ENCODE measurements at regions not wholly inside any gene's neighbourhood (a gene's known extent, or its start where the extent isn't known, plus 50 kb on each side); places are given as distances from the start of the nearest gene placed in this dataset.

DNA sequence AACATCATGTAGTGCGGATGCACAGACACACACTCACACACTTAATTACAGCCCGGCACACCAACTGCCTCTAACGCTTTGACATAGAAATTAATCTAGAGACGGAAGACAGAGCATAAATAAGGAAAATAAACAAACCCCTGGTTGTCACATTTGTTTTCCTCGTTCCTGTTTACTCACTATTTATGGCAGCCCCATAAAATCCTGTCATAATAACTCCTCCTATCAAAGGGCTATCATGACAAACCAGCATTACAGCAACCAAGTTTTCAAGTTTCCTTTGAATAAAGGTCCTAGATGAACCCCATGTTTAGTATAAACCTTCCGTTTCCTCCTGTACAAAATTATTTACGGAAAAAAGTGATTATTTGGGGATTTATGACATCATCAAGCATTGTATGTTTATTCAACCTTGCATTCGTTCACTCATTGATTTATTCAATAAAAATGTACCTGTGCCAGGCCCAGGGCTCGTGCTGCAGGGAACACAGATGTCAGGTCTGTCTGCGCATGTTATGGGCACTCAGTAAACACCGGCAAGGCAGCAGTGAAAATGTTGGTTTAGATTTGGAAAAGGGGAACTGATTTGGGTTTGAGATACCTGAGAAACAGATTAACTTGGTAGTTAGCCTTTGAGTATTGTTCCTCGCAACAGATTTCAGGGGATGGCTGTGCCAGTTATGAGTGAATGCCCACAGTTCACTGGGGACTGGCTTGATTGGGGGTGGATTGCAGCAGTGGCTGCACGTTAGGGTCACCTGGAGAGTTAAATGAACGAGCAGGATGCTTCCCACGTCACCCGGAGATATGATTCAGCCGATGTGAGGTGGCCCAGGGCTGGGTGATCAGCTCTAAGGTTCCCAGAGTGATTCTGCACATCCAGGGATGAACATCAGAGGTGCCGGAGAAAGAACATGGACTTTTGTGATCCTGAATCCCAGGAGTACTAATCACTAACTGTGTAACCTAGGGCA lies 295.3 kb upstream of the FOXQ1 start:
- no peaks in the 10 kb centered on the region for H3K79me2 ChIP-seq
- no peaks in the 10 kb centered on the region for H3K9me2 ChIP-seq (replicated peaks; ENCODE audit: insufficient read depth)
- H3K9me3 ChIP-seq (ENCODE audit: low read depth), result no peaks in the 10 kb centered on the region
- no peak overlapping the region for H3K4me2 ChIP-seq
- peak overlapping the region; percentile 62 for H3K27ac ChIP-seq
- TF ChIP-seq EZH2phosphoT487 (IDR thresholded peaks at IDR 0.05; ENCODE audit: low read depth, severe bottlenecking, unreplicated experiment), result no peak
- no peak for TF ChIP-seq EZH2 (IDR thresholded peaks at IDR 0.05; ENCODE audit: borderline replicate concordance)
- TF ChIP-seq, protein P1, sequence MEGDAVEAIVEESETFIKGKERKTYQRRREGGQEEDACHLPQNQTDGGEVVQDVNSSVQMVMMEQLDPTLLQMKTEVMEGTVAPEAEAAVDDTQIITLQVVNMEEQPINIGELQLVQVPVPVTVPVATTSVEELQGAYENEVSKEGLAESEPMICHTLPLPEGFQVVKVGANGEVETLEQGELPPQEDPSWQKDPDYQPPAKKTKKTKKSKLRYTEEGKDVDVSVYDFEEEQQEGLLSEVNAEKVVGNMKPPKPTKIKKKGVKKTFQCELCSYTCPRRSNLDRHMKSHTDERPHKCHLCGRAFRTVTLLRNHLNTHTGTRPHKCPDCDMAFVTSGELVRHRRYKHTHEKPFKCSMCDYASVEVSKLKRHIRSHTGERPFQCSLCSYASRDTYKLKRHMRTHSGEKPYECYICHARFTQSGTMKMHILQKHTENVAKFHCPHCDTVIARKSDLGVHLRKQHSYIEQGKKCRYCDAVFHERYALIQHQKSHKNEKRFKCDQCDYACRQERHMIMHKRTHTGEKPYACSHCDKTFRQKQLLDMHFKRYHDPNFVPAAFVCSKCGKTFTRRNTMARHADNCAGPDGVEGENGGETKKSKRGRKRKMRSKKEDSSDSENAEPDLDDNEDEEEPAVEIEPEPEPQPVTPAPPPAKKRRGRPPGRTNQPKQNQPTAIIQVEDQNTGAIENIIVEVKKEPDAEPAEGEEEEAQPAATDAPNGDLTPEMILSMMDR (IDR thresholded peaks at IDR 0.05; ENCODE audit: poor library complexity), result no peak
- no peaks in the 10 kb centered on the region for H3K36me3 ChIP-seq (replicated peaks; ENCODE audit: insufficient read depth, low read depth)
- H3K4me3 ChIP-seq, result no peak overlapping the region
- no peaks in the 10 kb centered on the region for H3K27me3 ChIP-seq
- DNase-seq (ENCODE audit: low spot score), result no peak
- H3K4me1 ChIP-seq (ENCODE audit: insufficient read depth), result peaks cover 9% of the 10 kb centered on the region
- 74% methylated on average over 18 of the region's 18 CpGs for WGBS (ENCODE audit: low lambda C conversion rate, missing lambda C conversion rate)
- H4K20me1 ChIP-seq (ENCODE audit: insufficient read depth, poor library complexity, severe bottlenecking), result no peaks in the 10 kb centered on the region
- no peak overlapping the region for H2AFZ ChIP-seq

GRCh38 chr6:1015825-1016224 lies 296.1 kb upstream of the FOXQ1 start:
- no peak overlapping the region for H3K4me3 ChIP-seq
- no peaks in the 10 kb centered on the region for H3K9me3 ChIP-seq (ENCODE audit: low read depth)
- no peak overlapping the region for H3K27ac ChIP-seq
- H3K9me2 ChIP-seq (replicated peaks; ENCODE audit: insufficient read depth), result no peaks in the 10 kb centered on the region
- H3K36me3 ChIP-seq (replicated peaks; ENCODE audit: insufficient read depth, low read depth), result no peaks in the 10 kb centered on the region
- no peaks in the 10 kb centered on the region for H4K20me1 ChIP-seq (ENCODE audit: insufficient read depth, poor library complexity, severe bottlenecking)
- no peak overlapping the region for H3K4me2 ChIP-seq
- no peak overlapping the region for H2AFZ ChIP-seq
- TF ChIP-seq EZH2 (IDR thresholded peaks at IDR 0.05; ENCODE audit: borderline replicate concordance), result no peak
- TF ChIP-seq EZH2phosphoT487 (IDR thresholded peaks at IDR 0.05; ENCODE audit: low read depth, severe bottlenecking, unreplicated experiment), result no peak
- TF ChIP-seq, protein P1 (IDR thresholded peaks at IDR 0.05; ENCODE audit: poor library complexity), result peak; percentile 42
- peak; percentile 35 for DNase-seq (ENCODE audit: low spot score)
- H3K27me3 ChIP-seq, result no peaks in the 10 kb centered on the region
- no peaks in the 10 kb centered on the region for H3K79me2 ChIP-seq
- H3K4me1 ChIP-seq (ENCODE audit: insufficient read depth), result peaks cover 9% of the 10 kb centered on the region

- no peaks in the 10 kb centered on the region for H3K9me3 ChIP-seq (ENCODE audit: low read depth)
- no peaks in the 10 kb centered on the region for H4K20me1 ChIP-seq (ENCODE audit: insufficient read depth, poor library complexity, severe bottlenecking)
- H3K79me2 ChIP-seq, result no peaks in the 10 kb centered on the region
- no peak for TF ChIP-seq EZH2phosphoT487 (IDR thresholded peaks at IDR 0.05; ENCODE audit: low read depth, severe bottlenecking, unreplicated experiment)
- no peak for TF ChIP-seq EZH2 (IDR thresholded peaks at IDR 0.05; ENCODE audit: borderline replicate concordance)
- TF ChIP-seq, protein P1 (IDR thresholded peaks at IDR 0.05; ENCODE audit: poor library complexity), result no peak
- H3K27ac ChIP-seq, result no peak overlapping the region
- no peak overlapping the region for H3K4me2 ChIP-seq
- no peak for DNase-seq (ENCODE audit: low spot score)
- H2AFZ ChIP-seq, result no peak overlapping the region
- no peak overlapping the region for H3K4me3 ChIP-seq
- H3K36me3 ChIP-seq (replicated peaks; ENCODE audit: insufficient read depth, low read depth), result no peaks in the 10 kb centered on the region
- H3K4me1 ChIP-seq (ENCODE audit: insufficient read depth), result peaks cover 9% of the 10 kb centered on the region
- H3K27me3 ChIP-seq, result no peaks in the 10 kb centered on the region
- WGBS (ENCODE audit: low lambda C conversion rate, missing lambda C conversion rate), result 50% methylated on average over 2 of the region's 2 CpGs
- H3K9me2 ChIP-seq (replicated peaks; ENCODE audit: insufficient read depth), result no peaks in the 10 kb centered on the region
Measured at GRCh38 chr6:1014431-1014807, 297.5 kb upstream of the FOXQ1 start.

All from hepatocyte (in vitro differentiated cells).